ENCODE measurements at regions not wholly inside any gene's neighbourhood (a gene's known extent, or its start where the extent isn't known, plus 50 kb on each side); places are given as distances from the start of the nearest gene placed in this dataset.

GRCh38 chr4:74848774-74849173 lies 54.5 kb upstream of the BTC start:
- no peak for TF ChIP-seq CTCF (IDR thresholded peaks at IDR 0.05)
- no peak for TF ChIP-seq ZFX (IDR thresholded peaks at IDR 0.05; ENCODE audit: borderline replicate concordance)

Measured in 22Rv1 (cell line).